Right forelimb (tissue), 1 donor: ENCODE measurements at regions not wholly inside any gene's neighbourhood (a gene's known extent, or its start where the extent isn't known, plus 50 kb on each side); places are given as distances from the start of the nearest gene placed in this dataset.
"Not testable (repeated sequence)": the region's sequence is repeated elsewhere in the genome, so short reads cannot be mapped to it uniquely, and the experiment has no call there.

Experiments used
- DNase-seq: peaks from one replicate; pipeline ENCODE4 v3.0.0-alpha.2; 2018

DNA sequence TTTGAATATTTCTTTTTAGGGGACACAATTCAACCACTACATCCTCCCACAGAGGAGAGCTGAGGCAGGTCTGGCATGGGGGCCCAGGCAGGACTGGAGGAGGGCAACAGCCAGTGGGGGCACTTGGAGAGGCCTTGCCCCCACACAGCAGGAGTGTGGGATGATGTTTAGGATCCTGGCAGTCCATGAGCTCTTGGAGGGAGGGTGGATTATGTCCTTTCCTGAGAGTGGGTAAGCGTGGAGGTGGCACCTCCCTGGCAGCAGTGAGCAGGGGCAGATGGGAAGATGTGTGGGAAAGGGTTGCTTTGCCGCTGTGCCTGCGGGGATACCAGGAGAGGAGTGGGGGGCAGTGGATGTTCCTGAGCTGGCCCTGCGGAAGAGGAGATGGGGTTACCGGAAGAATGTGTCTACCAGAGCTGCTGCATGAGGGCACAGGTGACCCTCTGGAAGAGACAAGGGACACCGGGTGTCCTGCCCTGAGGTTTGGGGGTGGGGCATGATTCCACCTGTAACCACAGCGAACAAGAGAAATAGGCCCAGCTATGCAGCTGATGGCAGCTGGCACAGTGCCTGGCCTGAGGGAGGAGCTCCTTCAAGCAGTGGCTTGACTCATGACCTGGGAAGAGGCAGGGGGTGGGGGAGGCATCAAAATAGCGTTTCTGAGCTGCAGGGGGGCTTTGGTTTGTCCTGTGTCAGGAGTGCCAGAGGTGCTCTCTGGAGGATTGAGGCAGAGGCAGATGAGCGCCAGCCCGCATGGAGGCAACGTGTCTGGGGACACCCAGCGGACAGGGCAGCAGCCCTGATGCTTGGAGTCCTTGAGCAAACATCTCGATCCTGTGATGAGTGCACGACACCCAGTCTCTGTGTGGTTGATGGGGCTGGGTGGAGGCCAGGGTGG is 123.9 kb upstream of the TMPRSS2 start:
- no peak for DNase-seq

- no peak for DNase-seq
Measured at GRCh38 chr21:41630917-41631316, 123.0 kb upstream of the TMPRSS2 start.

GRCh38 chr21:41630249-41630648 is 122.3 kb upstream of the TMPRSS2 start:
- no peak for DNase-seq

- DNase-seq: no peak
Measured at GRCh38 chr21:41628256-41628655, 120.3 kb upstream of the TMPRSS2 start.

DNA sequence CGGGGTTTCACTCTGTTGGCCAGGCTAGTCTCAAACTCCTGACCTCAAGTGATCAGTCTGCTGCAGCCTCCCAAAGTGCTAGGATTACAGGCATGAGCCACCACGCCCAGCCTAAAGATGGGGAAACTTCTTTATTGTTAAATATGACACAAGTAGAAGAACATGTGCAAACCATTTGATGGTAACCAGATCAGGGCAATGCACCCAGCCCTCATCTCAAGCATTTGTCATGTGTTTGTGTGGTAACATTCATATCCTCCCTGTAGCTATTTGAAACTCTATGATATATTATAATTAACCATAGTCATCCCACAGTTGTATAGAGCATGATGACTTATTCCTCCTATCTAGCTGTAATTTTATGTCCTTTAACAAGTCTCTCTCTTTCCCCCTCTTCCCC is 119.5 kb upstream of the TMPRSS2 start:
- no peak for DNase-seq

DNA sequence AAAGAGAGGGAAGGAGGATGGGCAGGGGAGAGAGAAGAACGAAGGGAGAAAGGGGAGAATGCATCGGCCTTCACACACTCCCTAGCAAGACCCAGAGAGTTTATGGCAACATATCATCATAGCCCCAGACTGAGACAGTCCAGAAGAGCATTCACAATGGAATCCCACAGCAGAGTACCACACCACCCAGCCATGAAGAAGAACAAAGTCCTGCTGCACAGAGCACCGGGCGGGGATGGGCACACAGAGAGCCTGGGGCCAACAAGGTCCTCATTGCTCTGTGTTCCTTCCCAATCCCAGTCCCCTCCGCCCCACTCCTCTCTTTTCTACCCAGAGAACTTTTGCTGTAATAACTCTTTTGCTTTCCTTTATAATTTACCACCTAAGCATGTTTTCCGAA is 118.1 kb upstream of the TMPRSS2 start:
- no peak for DNase-seq

- no peak for DNase-seq
Measured at GRCh38 chr21:41625428-41625827, 117.5 kb upstream of the TMPRSS2 start.

DNA sequence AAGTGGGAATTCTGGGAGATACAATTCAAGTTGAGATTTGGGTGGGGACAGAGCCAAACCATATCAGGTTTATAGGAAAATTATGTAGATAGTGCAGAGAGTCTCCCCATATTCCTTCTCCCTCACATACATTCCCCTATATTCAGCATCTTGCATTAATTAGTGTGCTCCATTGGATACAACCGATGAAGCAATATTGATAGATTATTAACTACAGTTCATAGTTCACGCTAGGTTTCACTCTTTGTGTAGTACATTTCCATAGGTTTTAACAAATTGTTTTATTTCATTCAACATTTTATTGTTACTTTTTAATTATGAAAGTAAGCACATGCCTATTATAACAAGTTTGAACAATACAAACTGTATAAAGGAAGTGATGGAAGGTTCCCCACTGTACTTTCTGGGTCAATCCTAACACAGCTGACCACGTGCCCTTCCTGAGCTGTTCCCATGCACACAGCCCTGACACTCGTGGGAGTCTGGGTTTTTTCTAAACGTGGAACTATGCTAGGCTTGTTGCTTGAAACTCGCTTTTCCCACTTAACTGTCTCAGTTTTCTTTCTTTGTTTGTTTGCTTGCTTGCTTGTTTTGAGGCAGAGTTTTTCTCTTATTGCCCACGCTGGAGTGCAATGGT is 116.8 kb upstream of the TMPRSS2 start:
- no peak for DNase-seq

DNA sequence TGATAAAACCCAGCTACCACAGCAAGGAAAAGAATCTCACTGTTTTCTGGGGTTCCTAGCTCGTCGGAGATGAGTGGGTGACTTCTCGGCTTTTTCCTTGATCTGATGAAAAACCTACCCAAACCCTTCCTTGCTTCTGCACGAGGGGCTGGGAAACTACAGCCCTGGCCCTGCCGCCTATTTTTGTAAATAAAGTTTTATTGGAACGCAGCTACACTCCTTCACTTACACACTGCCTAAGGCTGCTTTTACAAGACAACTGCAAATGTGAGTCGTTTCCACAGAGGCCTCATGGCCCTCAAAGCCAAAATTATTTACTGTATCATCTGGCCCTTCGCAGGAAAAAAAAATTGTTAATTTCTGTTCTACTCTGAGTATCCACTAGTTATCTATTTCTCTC is 116.0 kb upstream of the TMPRSS2 start:
- no peak for DNase-seq

GRCh38 chr21:41622831-41623548 is 115.0 kb upstream of the TMPRSS2 start:
- DNase-seq: no peak

- DNase-seq: no peak
Measured at GRCh38 chr21:41622201-41622600, 114.2 kb upstream of the TMPRSS2 start.

- DNase-seq: peak; percentile 70
Measured at GRCh38 chr21:41621513-41621912, 113.6 kb upstream of the TMPRSS2 start.

GRCh38 chr21:41620982-41621381 is 113.0 kb upstream of the TMPRSS2 start:
- DNase-seq: no peak

DNA sequence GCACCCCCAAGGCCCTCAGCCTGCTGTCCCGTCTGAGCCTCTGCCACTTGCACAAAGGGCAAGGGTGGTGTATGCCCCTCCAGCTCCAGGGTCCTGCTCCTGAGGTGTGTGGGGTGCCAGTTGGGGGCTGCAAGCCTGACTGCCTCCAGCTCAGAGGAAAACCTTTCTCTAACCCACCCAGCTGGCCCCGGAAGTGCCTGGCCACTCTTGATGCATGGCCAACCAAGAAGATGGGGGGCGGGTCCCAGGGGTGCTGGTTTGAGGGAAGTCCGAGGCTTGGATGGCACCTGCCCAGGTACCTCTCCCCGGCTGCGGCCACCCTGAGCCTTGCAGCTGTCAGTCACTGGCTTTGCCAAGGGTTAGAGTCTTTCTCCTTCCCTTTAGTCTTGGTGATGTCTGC is 112.6 kb upstream of the TMPRSS2 start:
- DNase-seq: no peak

GRCh38 chr21:41616031-41616591 is 108.2 kb upstream of the TMPRSS2 start:
- peak; percentile 76 for DNase-seq

- no peak for DNase-seq
Measured at GRCh38 chr21:41615613-41616012, 107.7 kb upstream of the TMPRSS2 start.

- no peak for DNase-seq
Measured at GRCh38 chr21:41614511-41614910, 106.6 kb upstream of the TMPRSS2 start.

DNA sequence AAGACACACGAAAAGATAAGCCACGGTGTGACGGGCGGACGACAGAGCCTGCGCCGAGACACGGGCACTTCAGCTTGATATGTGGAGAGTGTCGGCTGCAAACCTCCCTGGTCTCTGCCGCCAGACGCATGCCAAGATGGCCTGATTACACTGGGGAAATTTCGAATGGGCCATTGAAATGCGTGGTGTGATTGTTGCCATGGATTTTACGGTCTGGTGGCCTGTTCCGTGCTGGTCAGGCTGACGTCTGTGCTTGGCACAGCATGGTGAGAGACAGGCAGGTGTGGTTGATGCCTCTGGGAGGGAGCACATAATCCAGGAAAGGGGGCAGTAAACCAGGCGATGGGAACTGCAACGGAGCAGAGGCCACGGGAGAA is 105.6 kb upstream of the TMPRSS2 start:
- no peak for DNase-seq

- DNase-seq: peak; percentile 90
Measured at GRCh38 chr21:41612674-41613532, 104.9 kb upstream of the TMPRSS2 start.

- DNase-seq: no peak
Measured at GRCh38 chr21:41611966-41612606, 104.1 kb upstream of the TMPRSS2 start.

- DNase-seq: no peak
Measured at GRCh38 chr21:41611441-41611840, 103.5 kb upstream of the TMPRSS2 start.

- not testable (repeated sequence) for DNase-seq
Measured at GRCh38 chr21:41610840-41611115, 102.8 kb upstream of the TMPRSS2 start.
